ENCODE measurements at regions not wholly inside any gene's neighbourhood (a gene's known extent, or its start where the extent isn't known, plus 50 kb on each side); places are given as distances from the start of the nearest gene placed in this dataset.
"Not testable (repeated sequence)": the region's sequence is repeated elsewhere in the genome, so short reads cannot be mapped to it uniquely, and the experiment has no call there.

GRCh38 chr9:110130791-110131416 is 77.1 kb downstream of the C9orf152 start:
- BruUV-seq (replicated peaks), result no TSS peak
- Mint-ChIP-seq H3K27me3 (ENCODE audit: unreplicated experiment) (no peaks in the 10 kb centered on the region), H3K27ac (ENCODE audit: unreplicated experiment) (no peak overlapping the region), H3K36me3 (ENCODE audit: insufficient read depth, unreplicated experiment) (peaks cover 11% of the 10 kb centered on the region), H3K4me1 (ENCODE audit: low read depth, unreplicated experiment) (peaks cover 18% of the 10 kb centered on the region), H3K9me3 (ENCODE audit: low read depth, unreplicated experiment) (no peaks in the 10 kb centered on the region), H3K4me3 (ENCODE audit: low read depth, unreplicated experiment) (no peak overlapping the region)
- DNase-seq, result no peak
- CTCF ChIA-PET, result interaction anchor here (1.2 kb wide), 1 partner anchor 228 kb away, joined by 4 read pairs; no protein-coding TSS in a partner anchor
- TF ChIP-seq, protein P1, sequence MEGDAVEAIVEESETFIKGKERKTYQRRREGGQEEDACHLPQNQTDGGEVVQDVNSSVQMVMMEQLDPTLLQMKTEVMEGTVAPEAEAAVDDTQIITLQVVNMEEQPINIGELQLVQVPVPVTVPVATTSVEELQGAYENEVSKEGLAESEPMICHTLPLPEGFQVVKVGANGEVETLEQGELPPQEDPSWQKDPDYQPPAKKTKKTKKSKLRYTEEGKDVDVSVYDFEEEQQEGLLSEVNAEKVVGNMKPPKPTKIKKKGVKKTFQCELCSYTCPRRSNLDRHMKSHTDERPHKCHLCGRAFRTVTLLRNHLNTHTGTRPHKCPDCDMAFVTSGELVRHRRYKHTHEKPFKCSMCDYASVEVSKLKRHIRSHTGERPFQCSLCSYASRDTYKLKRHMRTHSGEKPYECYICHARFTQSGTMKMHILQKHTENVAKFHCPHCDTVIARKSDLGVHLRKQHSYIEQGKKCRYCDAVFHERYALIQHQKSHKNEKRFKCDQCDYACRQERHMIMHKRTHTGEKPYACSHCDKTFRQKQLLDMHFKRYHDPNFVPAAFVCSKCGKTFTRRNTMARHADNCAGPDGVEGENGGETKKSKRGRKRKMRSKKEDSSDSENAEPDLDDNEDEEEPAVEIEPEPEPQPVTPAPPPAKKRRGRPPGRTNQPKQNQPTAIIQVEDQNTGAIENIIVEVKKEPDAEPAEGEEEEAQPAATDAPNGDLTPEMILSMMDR (IDR thresholded peaks at IDR 0.05; ENCODE audit: unreplicated experiment), result no peak
- intact Hi-C loops (cut with micrococcal nuclease; ENCODE audit: unreplicated experiment), result no loop called here

DNA sequence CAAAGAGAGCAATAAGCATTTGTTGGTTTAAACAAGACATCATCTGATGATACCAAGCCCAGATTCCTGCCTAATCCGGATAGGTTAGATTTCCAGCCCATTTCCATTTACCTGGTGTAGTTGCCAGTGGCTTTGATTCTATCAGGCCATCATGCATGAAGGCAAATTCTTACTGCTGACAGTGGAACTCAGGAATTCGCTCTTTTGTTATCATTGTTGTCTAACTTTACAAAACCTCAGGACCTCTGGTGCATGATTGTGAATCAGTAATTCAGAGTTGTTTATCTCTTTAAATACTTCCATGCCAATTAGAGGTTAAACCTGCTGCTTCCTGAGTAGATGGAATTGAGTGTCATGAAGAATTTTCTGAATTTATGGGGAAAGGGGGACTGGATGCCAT is 76.5 kb downstream of the C9orf152 start:
- CTCF ChIA-PET, result interaction anchor here (1.2 kb wide), 1 partner anchor 228 kb away, joined by 4 read pairs; no protein-coding TSS in a partner anchor

GRCh38 chr9:110132531-110132930 is 75.4 kb downstream of the C9orf152 start:
- BruUV-seq (replicated peaks); intact Hi-C loops (cut with micrococcal nuclease; ENCODE audit: unreplicated experiment); CTCF ChIA-PET; H3K9me3 Mint-ChIP-seq (ENCODE audit: low read depth, unreplicated experiment); H3K4me3 Mint-ChIP-seq (ENCODE audit: low read depth, unreplicated experiment); H3K27ac Mint-ChIP-seq (ENCODE audit: unreplicated experiment); H3K27me3 Mint-ChIP-seq (ENCODE audit: unreplicated experiment); H3K36me3 Mint-ChIP-seq (ENCODE audit: insufficient read depth, unreplicated experiment); DNase-seq; H3K4me1 Mint-ChIP-seq (ENCODE audit: low read depth, unreplicated experiment): not testable (repeated sequence)

More for the DNA sequence above, 76.5 kb downstream of the C9orf152 start:
- no TSS peak for BruUV-seq (replicated peaks)
- H3K4me3 Mint-ChIP-seq (ENCODE audit: low read depth, unreplicated experiment), result no peak overlapping the region
- H3K4me1 Mint-ChIP-seq (ENCODE audit: low read depth, unreplicated experiment), result peaks cover 15% of the 10 kb centered on the region
- no peaks in the 10 kb centered on the region for H3K27me3 Mint-ChIP-seq (ENCODE audit: unreplicated experiment)
- peaks cover 8% of the 10 kb centered on the region for H3K36me3 Mint-ChIP-seq (ENCODE audit: insufficient read depth, unreplicated experiment)
- peak overlapping the region; percentile 58 for H3K27ac Mint-ChIP-seq (ENCODE audit: unreplicated experiment)
- DNase-seq, result no peak
- TF ChIP-seq, protein P1 (IDR thresholded peaks at IDR 0.05; ENCODE audit: unreplicated experiment), result no peak
- intact Hi-C loops (cut with micrococcal nuclease; ENCODE audit: unreplicated experiment), result no loop called here
- H3K9me3 Mint-ChIP-seq (ENCODE audit: low read depth, unreplicated experiment), result no peaks in the 10 kb centered on the region

DNA sequence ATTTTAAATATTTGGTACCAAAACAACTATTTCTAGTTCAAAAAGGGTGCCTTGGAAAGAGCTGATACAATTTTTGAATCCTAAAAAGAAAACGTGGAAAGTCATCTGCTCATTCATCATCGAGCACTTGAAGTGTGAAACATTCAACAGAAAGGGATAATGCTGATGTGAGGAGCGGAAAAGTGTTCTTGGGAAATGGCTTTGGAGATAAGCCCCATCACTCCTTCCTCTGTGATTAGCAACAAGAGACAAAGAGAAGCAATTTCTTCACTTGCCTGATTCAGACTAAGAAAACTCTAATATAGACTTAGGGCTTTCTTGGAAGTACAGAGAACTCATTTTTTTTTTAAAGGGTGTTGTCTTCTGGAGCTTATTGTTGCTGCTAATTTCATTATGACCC is 74.9 kb downstream of the C9orf152 start:
- no TSS peak for BruUV-seq (replicated peaks)
- Mint-ChIP-seq H3K4me3 (ENCODE audit: low read depth, unreplicated experiment) (no peak overlapping the region), H3K4me1 (ENCODE audit: low read depth, unreplicated experiment) (peaks cover 8% of the 10 kb centered on the region), H3K27ac (ENCODE audit: unreplicated experiment) (no peak overlapping the region), H3K36me3 (ENCODE audit: insufficient read depth, unreplicated experiment) (peaks cover 1% of the 10 kb centered on the region), H3K9me3 (ENCODE audit: low read depth, unreplicated experiment) (no peaks in the 10 kb centered on the region), H3K27me3 (ENCODE audit: unreplicated experiment) (no peaks in the 10 kb centered on the region)
- TF ChIP-seq, protein P1 (IDR thresholded peaks at IDR 0.05; ENCODE audit: unreplicated experiment), result no peak
- intact Hi-C loops (cut with micrococcal nuclease; ENCODE audit: unreplicated experiment), result no loop called here
- DNase-seq, result no peak
- CTCF ChIA-PET, result no interaction called here

GRCh38 chr9:110133608-110134210 is 74.2 kb downstream of the C9orf152 start:
- intact Hi-C loops (cut with micrococcal nuclease; ENCODE audit: unreplicated experiment), result no loop called here
- H3K36me3 Mint-ChIP-seq (ENCODE audit: insufficient read depth, unreplicated experiment), result no peaks in the 10 kb centered on the region
- TF ChIP-seq, protein P1 (IDR thresholded peaks at IDR 0.05; ENCODE audit: unreplicated experiment), result no peak
- CTCF ChIA-PET, result no interaction called here
- no peaks in the 10 kb centered on the region for H3K9me3 Mint-ChIP-seq (ENCODE audit: low read depth, unreplicated experiment)
- DNase-seq, result no peak
- H3K4me1 Mint-ChIP-seq (ENCODE audit: low read depth, unreplicated experiment), result peaks cover 8% of the 10 kb centered on the region
- no peak overlapping the region for H3K27ac Mint-ChIP-seq (ENCODE audit: unreplicated experiment)
- H3K27me3 Mint-ChIP-seq (ENCODE audit: unreplicated experiment), result no peaks in the 10 kb centered on the region
- no peak overlapping the region for H3K4me3 Mint-ChIP-seq (ENCODE audit: low read depth, unreplicated experiment)
- BruUV-seq (replicated peaks), result no TSS peak
